ENCODE measurements at regions not wholly inside any gene's neighbourhood (a gene's known extent, or its start where the extent isn't known, plus 50 kb on each side); places are given as distances from the start of the nearest gene placed in this dataset.

- no peak for DNase-seq
Observed at GRCh38 chr13:33763021-33763420, 54.9 kb upstream of the RFC3 start.

GRCh38 chr13:33764716-33765115 lies 53.2 kb upstream of the RFC3 start:
- no peak for DNase-seq

- DNase-seq, result no peak
Observed at GRCh38 chr13:33766329-33767123, 51.4 kb upstream of the RFC3 start.

GRCh38 chr13:33767140-33767539 lies 50.8 kb upstream of the RFC3 start:
- no peak for DNase-seq
